ENCODE measurements at regions not wholly inside any gene's neighbourhood (a gene's known extent, or its start where the extent isn't known, plus 50 kb on each side); places are given as distances from the start of the nearest gene placed in this dataset.

- no peak for TF ChIP-seq CTCF (IDR thresholded peaks at IDR 0.05)
- TF ChIP-seq SIN3A (IDR thresholded peaks at IDR 0.05; ENCODE audit: borderline replicate concordance, insufficient read depth, low read depth, low read length): no peak
- no peak for TF ChIP-seq TCF7L2 (IDR thresholded peaks at IDR 0.05; ENCODE audit: low read depth, low read length)
- no peak for TF ChIP-seq POLR2AphosphoS5 (IDR thresholded peaks at IDR 0.05; ENCODE audit: low read depth, low read length)
Measured at GRCh38 chr11:19344661-19345518, 104.1 kb upstream of the E2F8 start.
